B cell (primary cell): ENCODE measurements at regions not wholly inside any gene's neighbourhood (a gene's known extent, or its start where the extent isn't known, plus 50 kb on each side); places are given as distances from the start of the nearest gene placed in this dataset.

Experiments
- ATAC-seq: fragments of 200-7000 bp; cut with Tn5 transposase; one replicate; pipeline ENCODE4 v1.10.0; 2021; ENCODE audit warnings: low read depth, mild to moderate bottlenecking, moderate number of reproducible peaks, moderate library complexity
- CTCF ChIA-PET: fragments of 350-600 bp; sonication (Branson Sonifier 250); formaldehyde crosslinking; loops from one replicate; lab custom pipeline; 2021; ENCODE audit warnings: antibody characterized with exemption, inconsistent platforms; lab: Charles Lee
- POLR2A ChIA-PET: fragments of 350-600 bp; sonication (Branson Sonifier 250); formaldehyde crosslinking; loops from one replicate; lab custom pipeline; 2021; ENCODE audit warnings: antibody characterized with exemption; lab: Charles Lee
- DNase-seq: peaks from one replicate; pipeline ENCODE4 v3.0.0; 2013
- H2AFZ ChIP-seq: 2 replicates; pipeline ENCODE4 v1.6.1; 2012; ENCODE audit warnings: mild to moderate bottlenecking, low read depth, low read length; ENCODE audit not compliant: insufficient read depth, poor library complexity, severe bottlenecking
- H3K27ac ChIP-seq, 2 donors: 1 replicate in 1 of 2; 2 replicates in 1 of 2; pipeline ENCODE4 v1.5.1; 2012 to 2013; ENCODE audit warnings: low read length in 2 of 2, mild to moderate bottlenecking in 2 of 2, moderate library complexity in 1 of 2
- H3K27me3 ChIP-seq, 4 experiments: fragments of 200-600 bp in 1 of 4; sonication (generic) in 1 of 4; replicated peaks in 1 of 4; 1 replicate in 2 of 4; 2 replicates in 2 of 4; pipeline versions ENCODE4 v1.6.1 to v1.7.0; 2013 to 2016; ENCODE audit warnings: low read length in 3 of 4, mild to moderate bottlenecking in 2 of 4, mixed read lengths in 1 of 4, moderate library complexity in 1 of 4; ENCODE audit not compliant: insufficient read depth in 4 of 4, control insufficient read depth in 3 of 4; ENCODE audit errors: control extremely low read depth in 1 of 4
- H3K36me3 ChIP-seq, 2 experiments: replicated peaks in 1 of 2; 1 replicate in 1 of 2; 2 replicates in 1 of 2; pipeline versions ENCODE4 v1.6.1 to v1.7.1; 2013; ENCODE audit warnings: low read length in 1 of 2; ENCODE audit not compliant: insufficient read depth in 2 of 2, control insufficient read depth in 1 of 2; ENCODE audit errors: control extremely low read depth in 1 of 2, extremely low read depth in 1 of 2
- H3K4me1 ChIP-seq, 2 donors: fragments of 200-600 bp in 1 of 2; sonication (generic) in 1 of 2; 1 replicate in 1 of 2; 2 replicates in 1 of 2; pipeline versions ENCODE4 v1.5.1 to v1.6.1; 2013 to 2017; ENCODE audit warnings: low read length in 2 of 2; ENCODE audit not compliant: control insufficient read depth in 2 of 2, insufficient read depth in 2 of 2
- H3K4me2 ChIP-seq: replicated peaks from 2 replicates; pipeline ENCODE3; 2012; ENCODE audit warnings: mild to moderate bottlenecking, low read depth, low read length; ENCODE audit not compliant: poor library complexity, severe bottlenecking
- H3K4me3 ChIP-seq, 5 experiments: fragments of 200-600 bp in 1 of 5; sonication (generic) in 1 of 5; 1 replicate in 3 of 5; 2 replicates in 2 of 5; pipeline versions ENCODE4 v1.5.1 to v1.7.0; 2011 to 2016; ENCODE audit warnings: low read length in 4 of 5, mild to moderate bottlenecking in 4 of 5, low read depth in 2 of 5, control low read depth in 1 of 5, moderate library complexity in 1 of 5; ENCODE audit not compliant: insufficient read depth in 1 of 5; ENCODE audit errors: control extremely low read depth in 1 of 5, extremely low read depth in 1 of 5
- H3K79me2 ChIP-seq: fragments of 200-600 bp; sonication (generic); one replicate; pipeline ENCODE4 v1.6.0; 2016; ENCODE audit warnings: low read length; ENCODE audit not compliant: control insufficient read depth, insufficient read depth
- H3K9ac ChIP-seq: fragments of 200-600 bp; sonication (generic); 2 replicates; pipeline ENCODE4 v1.6.1; 2017; ENCODE audit warnings: mild to moderate bottlenecking, low read length, moderate library complexity
- H3K9me3 ChIP-seq, 3 donors: one replicate each; pipeline versions ENCODE4 v1.6.1 to v1.7.1; 2013; ENCODE audit warnings: low read length in 2 of 3; ENCODE audit not compliant: control insufficient read depth in 2 of 3, insufficient read depth in 1 of 3; ENCODE audit errors: control extremely low read depth in 1 of 3
- H4K20me1 ChIP-seq: 2 replicates; pipeline ENCODE4 v1.6.0; 2012; ENCODE audit warnings: mild to moderate bottlenecking, low read length; ENCODE audit not compliant: insufficient read depth, control insufficient read depth, poor library complexity, severe bottlenecking
- H3K27ac Mint-ChIP-seq: one replicate; pipeline ENCODE4 v1.8.0; 2021; ENCODE audit warnings: mixed read lengths
- H3K27me3 Mint-ChIP-seq: one replicate; pipeline ENCODE4 v1.8.0; 2021; ENCODE audit warnings: mixed read lengths
- H3K4me1 Mint-ChIP-seq: one replicate; pipeline ENCODE4 v1.8.0; 2021; ENCODE audit warnings: mixed read lengths
- H3K4me3 Mint-ChIP-seq: one replicate; pipeline ENCODE4 v1.8.0; 2021; ENCODE audit warnings: mixed read lengths
- H3K9me3 Mint-ChIP-seq: one replicate; pipeline ENCODE4 v1.8.0; 2022; ENCODE audit warnings: mixed read lengths; ENCODE audit not compliant: insufficient read depth
- CTCF ChIP-seq: fragments of 200-600 bp; IDR thresholded peaks from one replicate; pipeline ENCODE4 v1.8.0; 2022; ENCODE audit warnings: antibody characterized with exemption, mild to moderate bottlenecking
- EZH2 ChIP-seq: IDR thresholded peaks from 2 replicates; pipeline ENCODE4 v1.6.1; 2012; ENCODE audit warnings: borderline replicate concordance, low read depth, mild to moderate bottlenecking, moderate library complexity, low read length; ENCODE audit not compliant: insufficient read depth, poor library complexity, severe bottlenecking
- WGBS: methylation state at CpG from one replicate; pipeline ENCODE4 v1.1.5; 2013; ENCODE audit warnings: missing lambda C conversion rate; ENCODE audit not compliant: insufficient coverage; 5-methylcytosine and 5-hydroxymethylcytosine counted together
- intact Hi-C: fragments of 100-400 bp; cut with micrococcal nuclease; formaldehyde crosslinking; loops from one replicate; pipeline ENCODE4 v1.10.0; 2022

- CTCF ChIA-PET: no interaction called here
- WGBS: no CpG with 5 or more reads among the region's 3 CpGs
These were observed 439.0 kb upstream of the STXBP6 start for GRCh38 chr14:25488961-25489360.

GRCh38 chr14:25485381-25485780, 435.4 kb upstream of the STXBP6 start:
- Histone ChIP-seq H3K27me3 (no peaks in the 10 kb centered on the region), H3K27ac (no peak overlapping the region), H4K20me1 (no peaks in the 10 kb centered on the region), H3K79me2 (no peaks in the 10 kb centered on the region), H3K4me2 (no peak overlapping the region), H3K36me3 (no peaks in the 10 kb centered on the region), H2AFZ (no peak overlapping the region), H3K4me3 (no peak overlapping the region), H3K4me1 (no peaks in the 10 kb centered on the region), H3K9ac (no peak overlapping the region), H3K9me3 (no peaks in the 10 kb centered on the region)
- DNase-seq: no peak
- TF ChIP-seq EZH2 (no peak), CTCF (no peak)
- ATAC-seq: no peak
- Mint-ChIP-seq H3K27me3 (no peaks in the 10 kb centered on the region), H3K4me3 (no peak overlapping the region), H3K9me3 (no peaks in the 10 kb centered on the region), H3K27ac (no peak overlapping the region), H3K4me1 (no peaks in the 10 kb centered on the region)
- POLR2A ChIA-PET: no interaction called here
- WGBS: 71% methylated on average over 1 of the region's 1 CpG
- CTCF ChIA-PET: no interaction called here
- intact Hi-C loops: no loop called here

More at GRCh38 chr14:25488961-25489360, 439.0 kb upstream of the STXBP6 start:
- POLR2A ChIA-PET: no interaction called here
- intact Hi-C loops: no loop called here
- Mint-ChIP-seq H3K4me1 (no peaks in the 10 kb centered on the region), H3K9me3 (no peaks in the 10 kb centered on the region), H3K27ac (no peak overlapping the region), H3K27me3 (no peaks in the 10 kb centered on the region), H3K4me3 (no peak overlapping the region)
- no peak overlapping the region for H2AFZ ChIP-seq
- no peak overlapping the region for H3K4me3 ChIP-seq
- H3K36me3 ChIP-seq: no peaks in the 10 kb centered on the region
- no peak overlapping the region for H3K27ac ChIP-seq
- no peaks in the 10 kb centered on the region for H4K20me1 ChIP-seq
- no peak for ATAC-seq
- H3K4me1 ChIP-seq: no peaks in the 10 kb centered on the region
- H3K9me3 ChIP-seq: no peaks in the 10 kb centered on the region
- no peaks in the 10 kb centered on the region for H3K79me2 ChIP-seq
- DNase-seq: no peak
- no peaks in the 10 kb centered on the region for H3K27me3 ChIP-seq
- H3K9ac ChIP-seq: no peak overlapping the region
- no peak overlapping the region for H3K4me2 ChIP-seq
- TF ChIP-seq EZH2 (no peak), CTCF (no peak)
